LNCaP clone FGC (cell line): ENCODE measurements at regions not wholly inside any gene's neighbourhood (a gene's known extent, or its start where the extent isn't known, plus 50 kb on each side); places are given as distances from the start of the nearest gene placed in this dataset.

ENCODE experiments used
- DNase-seq: peaks from one replicate; pipeline ENCODE4 v3.0.0-alpha.2; 2011; ENCODE audit warnings: low read depth
- H3K4me3 ChIP-seq: 2 replicates; pipeline ENCODE4 v1.5.1; 2011; ENCODE audit warnings: mild to moderate bottlenecking, low read depth, low read length, control low read depth
- CTCF ChIP-seq: IDR thresholded peaks from 2 replicates; pipeline ENCODE4 v1.5.1; 2012; ENCODE audit warnings: mild to moderate bottlenecking; ENCODE audit not compliant: control insufficient read depth, insufficient read depth; ENCODE audit errors: extremely low read depth

GRCh38 chr2:118604811-118605210 is 242.6 kb downstream of the EN1 start:
- TF ChIP-seq CTCF: no peak
- DNase-seq: no peak
- H3K4me3 ChIP-seq: no peak overlapping the region

GRCh38 chr2:118604371-118604770 is 243.1 kb downstream of the EN1 start:
- no peak for DNase-seq
- no peak overlapping the region for H3K4me3 ChIP-seq
- no peak for TF ChIP-seq CTCF

- no peak for TF ChIP-seq CTCF
- DNase-seq: no peak
- no peak overlapping the region for H3K4me3 ChIP-seq
Observed at GRCh38 chr2:118599141-118599540, 248.3 kb downstream of the EN1 start.

- no peak for TF ChIP-seq CTCF
- no peak overlapping the region for H3K4me3 ChIP-seq
- DNase-seq: no peak
Observed at GRCh38 chr2:118596620-118597019, 250.8 kb downstream of the EN1 start.

GRCh38 chr2:118593257-118593656 is 254.2 kb downstream of the EN1 start:
- H3K4me3 ChIP-seq: no peak overlapping the region
- no peak for TF ChIP-seq CTCF
- no peak for DNase-seq

GRCh38 chr2:118591223-118591622 is 256.2 kb downstream of the EN1 start:
- DNase-seq: no peak
- no peak for TF ChIP-seq CTCF
- H3K4me3 ChIP-seq: no peak overlapping the region

GRCh38 chr2:118589721-118590120 is 257.7 kb downstream of the EN1 start:
- no peak for DNase-seq
- no peak for TF ChIP-seq CTCF
- H3K4me3 ChIP-seq: no peak overlapping the region
